Testis (tissue), 2 donors: ENCODE measurements at regions not wholly inside any gene's neighbourhood (a gene's known extent, or its start where the extent isn't known, plus 50 kb on each side); places are given as distances from the start of the nearest gene placed in this dataset.

Experiments used
- POLR2A ChIP-seq: fragments of 450-650 bp; IDR thresholded peaks from one replicate; pipeline ENCODE4 v1.6.1; 2017; ENCODE audit warnings: antibody characterized with exemption, mild to moderate bottlenecking, moderate library complexity
- TF ChIP-seq, protein P1 (sequence below), 3 experiments: fragments of 450-650 bp in 2 of 3; fragments of 200-600 bp in 1 of 3; sonication (generic) in 1 of 3; IDR thresholded peaks; one replicate each; pipeline ENCODE4 v1.5.1; 2016 to 2019; ENCODE audit warnings: antibody characterized with exemption in 3 of 3, mild to moderate bottlenecking in 2 of 3, moderate library complexity in 1 of 3

DNA sequence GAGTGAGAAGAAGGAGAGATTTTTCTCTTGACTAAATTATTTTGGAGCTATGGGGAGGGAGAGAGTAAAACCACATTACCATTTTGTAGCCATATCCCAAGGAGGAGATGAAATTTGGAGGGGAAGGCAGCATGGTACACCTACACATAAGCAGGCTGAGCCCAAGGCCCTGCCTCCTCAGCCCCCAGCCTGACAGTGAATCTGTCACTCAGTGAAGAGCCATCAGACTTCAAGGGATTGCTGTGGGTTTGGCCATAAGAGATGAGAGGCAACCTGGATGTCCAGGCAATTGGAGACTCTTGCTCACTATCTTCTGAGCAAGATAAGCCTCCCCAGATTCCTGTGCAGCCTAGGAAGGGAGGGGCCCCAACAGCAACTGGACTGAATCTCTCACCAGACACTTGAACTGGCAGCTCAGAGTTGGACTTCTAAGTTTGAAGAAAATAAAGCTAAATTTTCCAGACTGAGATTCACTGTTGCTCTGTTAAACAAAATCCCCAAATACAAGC, 216.6 kb downstream of the SEMA6A start:
- TF ChIP-seq, protein P1, sequence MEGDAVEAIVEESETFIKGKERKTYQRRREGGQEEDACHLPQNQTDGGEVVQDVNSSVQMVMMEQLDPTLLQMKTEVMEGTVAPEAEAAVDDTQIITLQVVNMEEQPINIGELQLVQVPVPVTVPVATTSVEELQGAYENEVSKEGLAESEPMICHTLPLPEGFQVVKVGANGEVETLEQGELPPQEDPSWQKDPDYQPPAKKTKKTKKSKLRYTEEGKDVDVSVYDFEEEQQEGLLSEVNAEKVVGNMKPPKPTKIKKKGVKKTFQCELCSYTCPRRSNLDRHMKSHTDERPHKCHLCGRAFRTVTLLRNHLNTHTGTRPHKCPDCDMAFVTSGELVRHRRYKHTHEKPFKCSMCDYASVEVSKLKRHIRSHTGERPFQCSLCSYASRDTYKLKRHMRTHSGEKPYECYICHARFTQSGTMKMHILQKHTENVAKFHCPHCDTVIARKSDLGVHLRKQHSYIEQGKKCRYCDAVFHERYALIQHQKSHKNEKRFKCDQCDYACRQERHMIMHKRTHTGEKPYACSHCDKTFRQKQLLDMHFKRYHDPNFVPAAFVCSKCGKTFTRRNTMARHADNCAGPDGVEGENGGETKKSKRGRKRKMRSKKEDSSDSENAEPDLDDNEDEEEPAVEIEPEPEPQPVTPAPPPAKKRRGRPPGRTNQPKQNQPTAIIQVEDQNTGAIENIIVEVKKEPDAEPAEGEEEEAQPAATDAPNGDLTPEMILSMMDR (IDR thresholded peaks at IDR 0.05) = no peak
- no peak for TF ChIP-seq POLR2A
